ENCODE measurements at regions not wholly inside any gene's neighbourhood (a gene's known extent, or its start where the extent isn't known, plus 50 kb on each side); places are given as distances from the start of the nearest gene placed in this dataset.
"Not testable (repeated sequence)": the region's sequence is repeated elsewhere in the genome, so short reads cannot be mapped to it uniquely, and the experiment has no call there.

- H3K9me3 Mint-ChIP-seq (ENCODE audit: insufficient read depth); H3K4me1 Mint-ChIP-seq (ENCODE audit: low read depth); ATAC-seq; POLR2A ChIA-PET; H3K27ac Mint-ChIP-seq; H3K36me3 Mint-ChIP-seq (ENCODE audit: low read depth); DNase-seq; H3K4me3 Mint-ChIP-seq; H3K27me3 Mint-ChIP-seq (ENCODE audit: low read depth); CTCF ChIA-PET: not testable (repeated sequence)
These were observed 198.8 kb downstream of the HUNK start for GRCh38 chr21:32071620-32072019.

GRCh38 chr21:32070676-32071330 is 198.0 kb downstream of the HUNK start:
- no peak overlapping the region for H3K4me3 Mint-ChIP-seq
- no peak overlapping the region for H3K27ac Mint-ChIP-seq
- no peaks in the 10 kb centered on the region for H3K4me1 Mint-ChIP-seq (ENCODE audit: low read depth)
- ChIA-PET POLR2A (no interaction called here), CTCF (no interaction called here)
- H3K27me3 Mint-ChIP-seq (ENCODE audit: low read depth), result no peaks in the 10 kb centered on the region
- ATAC-seq (no peak), DNase-seq (no peak)
- no peaks in the 10 kb centered on the region for H3K9me3 Mint-ChIP-seq (ENCODE audit: insufficient read depth)
- no peaks in the 10 kb centered on the region for H3K36me3 Mint-ChIP-seq (ENCODE audit: low read depth)

- H3K4me1 Mint-ChIP-seq (ENCODE audit: low read depth), result no peaks in the 10 kb centered on the region
- no peaks in the 10 kb centered on the region for H3K9me3 Mint-ChIP-seq (ENCODE audit: insufficient read depth)
- DNase-seq (no peak), ATAC-seq (no peak)
- no peak overlapping the region for H3K27ac Mint-ChIP-seq
- ChIA-PET CTCF (no interaction called here), POLR2A (no interaction called here)
- no peaks in the 10 kb centered on the region for H3K36me3 Mint-ChIP-seq (ENCODE audit: low read depth)
- no peak overlapping the region for H3K4me3 Mint-ChIP-seq
- H3K27me3 Mint-ChIP-seq (ENCODE audit: low read depth), result no peaks in the 10 kb centered on the region
These were observed 197.3 kb downstream of the HUNK start for GRCh38 chr21:32070126-32070525.

GRCh38 chr21:32065654-32066053 is 192.8 kb downstream of the HUNK start:
- Mint-ChIP-seq H3K27ac (no peak overlapping the region), H3K36me3 (ENCODE audit: low read depth) (no peaks in the 10 kb centered on the region), H3K4me3 (no peak overlapping the region), H3K27me3 (ENCODE audit: low read depth) (peaks cover 2% of the 10 kb centered on the region), H3K9me3 (ENCODE audit: insufficient read depth) (no peaks in the 10 kb centered on the region), H3K4me1 (ENCODE audit: low read depth) (no peaks in the 10 kb centered on the region)
- DNase-seq (no peak), ATAC-seq (no peak)
- ChIA-PET CTCF (no interaction called here), POLR2A (no interaction called here)

- peaks cover 2% of the 10 kb centered on the region for H3K27me3 Mint-ChIP-seq (ENCODE audit: low read depth)
- H3K27ac Mint-ChIP-seq, result no peak overlapping the region
- H3K4me3 Mint-ChIP-seq, result no peak overlapping the region
- ATAC-seq (no peak), DNase-seq (no peak)
- CTCF ChIA-PET, result interaction anchor here (0.6 kb wide), 1 partner anchor 30 kb away, joined by 3 read pairs; no protein-coding TSS in a partner anchor
- H3K4me1 Mint-ChIP-seq (ENCODE audit: low read depth), result no peaks in the 10 kb centered on the region
- POLR2A ChIA-PET, result no interaction called here
- no peaks in the 10 kb centered on the region for H3K9me3 Mint-ChIP-seq (ENCODE audit: insufficient read depth)
- H3K36me3 Mint-ChIP-seq (ENCODE audit: low read depth), result no peaks in the 10 kb centered on the region
These were observed 191.6 kb downstream of the HUNK start for GRCh38 chr21:32064281-32064910.

- no peak for DNase-seq
- no peak overlapping the region for H3K27ac Mint-ChIP-seq
- H3K27me3 Mint-ChIP-seq (ENCODE audit: low read depth), result peaks cover 2% of the 10 kb centered on the region
- ChIA-PET POLR2A (no interaction called here), CTCF (no interaction called here)
- no peak overlapping the region for H3K4me3 Mint-ChIP-seq
- H3K9me3 Mint-ChIP-seq (ENCODE audit: insufficient read depth), result no peaks in the 10 kb centered on the region
- no peak for ATAC-seq
- H3K4me1 Mint-ChIP-seq (ENCODE audit: low read depth), result no peaks in the 10 kb centered on the region
- H3K36me3 Mint-ChIP-seq (ENCODE audit: low read depth), result no peaks in the 10 kb centered on the region
These were observed 189.9 kb downstream of the HUNK start for GRCh38 chr21:32062591-32063227.

GRCh38 chr21:32061729-32062128 is 188.9 kb downstream of the HUNK start:
- Mint-ChIP-seq H3K27me3 (ENCODE audit: low read depth) (peaks cover 2% of the 10 kb centered on the region), H3K4me1 (ENCODE audit: low read depth) (no peaks in the 10 kb centered on the region), H3K36me3 (ENCODE audit: low read depth) (no peaks in the 10 kb centered on the region), H3K9me3 (ENCODE audit: insufficient read depth) (no peaks in the 10 kb centered on the region), H3K27ac (no peak overlapping the region), H3K4me3 (no peak overlapping the region)
- DNase-seq (no peak), ATAC-seq (no peak)
- ChIA-PET POLR2A (no interaction called here), CTCF (no interaction called here)

GRCh38 chr21:32056791-32057190 is 184.0 kb downstream of the HUNK start:
- POLR2A ChIA-PET, result no interaction called here
- no peaks in the 10 kb centered on the region for H3K27me3 Mint-ChIP-seq (ENCODE audit: low read depth)
- no peak overlapping the region for H3K27ac Mint-ChIP-seq
- H3K4me3 Mint-ChIP-seq, result no peak overlapping the region
- CTCF ChIA-PET, result no interaction called here
- DNase-seq, result no peak
- no peaks in the 10 kb centered on the region for H3K4me1 Mint-ChIP-seq (ENCODE audit: low read depth)
- H3K36me3 Mint-ChIP-seq (ENCODE audit: low read depth), result no peaks in the 10 kb centered on the region
- no peak for ATAC-seq
- no peaks in the 10 kb centered on the region for H3K9me3 Mint-ChIP-seq (ENCODE audit: insufficient read depth)

GRCh38 chr21:32055305-32055704 is 182.5 kb downstream of the HUNK start:
- Mint-ChIP-seq H3K36me3 (ENCODE audit: low read depth) (no peaks in the 10 kb centered on the region), H3K27ac (no peak overlapping the region), H3K9me3 (ENCODE audit: insufficient read depth) (no peaks in the 10 kb centered on the region), H3K27me3 (ENCODE audit: low read depth) (no peaks in the 10 kb centered on the region), H3K4me3 (no peak overlapping the region), H3K4me1 (ENCODE audit: low read depth) (no peaks in the 10 kb centered on the region)
- ChIA-PET CTCF (no interaction called here), POLR2A (no interaction called here)
- DNase-seq (no peak), ATAC-seq (no peak)

All from activated CD8-positive, alpha-beta T cell treated with anti-CD3 and anti-CD28 coated beads, Interleukin-2, amount 10 ng/mL, durations not matched to agents 7 days and 5 days (primary cell).